ENCODE measurements at regions not wholly inside any gene's neighbourhood (a gene's known extent, or its start where the extent isn't known, plus 50 kb on each side); places are given as distances from the start of the nearest gene placed in this dataset.

GRCh38 chr7:38025815-38026214, 105.4 kb downstream of the EPDR1 start:
- WGBS, 5 donors = 92 to 97% (median 95%) methylated on average over 1 of the region's 1 CpG
- TF ChIP-seq EP300 (IDR thresholded peaks at IDR 0.05) = no peak
- no peak for TF ChIP-seq CTCF (IDR thresholded peaks at IDR 0.05)
- TF ChIP-seq POLR2A (IDR thresholded peaks at IDR 0.05) = no peak
- TF ChIP-seq POLR2AphosphoS5 (IDR thresholded peaks at IDR 0.05) = no peak

GRCh38 chr7:38027884-38028455, 107.5 kb downstream of the EPDR1 start:
- Histone ChIP-seq H3K27ac (no peak overlapping the region), H3K4me3 (no peak overlapping the region), H3K9me3 (no peaks in the 10 kb centered on the region), H3K27me3 (no peaks in the 10 kb centered on the region), H3K4me1 (no peaks in the 10 kb centered on the region), H3K36me3 (no peaks in the 10 kb centered on the region)
- 73 to 85% (median 78%) methylated on average over 4 of the region's 4 CpGs for WGBS, 5 donors
- intact Hi-C loops (cut with DNase I; ENCODE audit: low total_unique reads) = no loop called here
- DNase-seq = no peak
- TF ChIP-seq CTCF (IDR thresholded peaks at IDR 0.05) (no peak), EP300 (IDR thresholded peaks at IDR 0.05) (no peak), POLR2AphosphoS5 (IDR thresholded peaks at IDR 0.05) (no peak), POLR2A (IDR thresholded peaks at IDR 0.05) (no peak)

More at GRCh38 chr7:38025815-38026214, 105.4 kb downstream of the EPDR1 start:
- Histone ChIP-seq H3K4me1 (no peaks in the 10 kb centered on the region), H3K27me3 (no peaks in the 10 kb centered on the region), H3K9me3 (no peaks in the 10 kb centered on the region), H3K36me3 (no peaks in the 10 kb centered on the region), H3K27ac (no peak overlapping the region), H3K4me3 (no peak overlapping the region)
- intact Hi-C loops (cut with DNase I; ENCODE audit: low total_unique reads) = no loop called here
- no peak for DNase-seq

- intact Hi-C loops (cut with DNase I; ENCODE audit: low total_unique reads) = no loop called here
- no peaks in the 10 kb centered on the region for H3K4me1 ChIP-seq
- no peak for DNase-seq
- no peaks in the 10 kb centered on the region for H3K9me3 ChIP-seq
- H3K27ac ChIP-seq = no peak overlapping the region
- TF ChIP-seq POLR2AphosphoS5 (IDR thresholded peaks at IDR 0.05) = no peak
- no peak for TF ChIP-seq POLR2A (IDR thresholded peaks at IDR 0.05)
- no peak for TF ChIP-seq EP300 (IDR thresholded peaks at IDR 0.05)
- TF ChIP-seq CTCF (IDR thresholded peaks at IDR 0.05) = no peak
- H3K4me3 ChIP-seq = no peak overlapping the region
- H3K36me3 ChIP-seq = no peaks in the 10 kb centered on the region
- no peaks in the 10 kb centered on the region for H3K27me3 ChIP-seq
- 61 to 73% (median 69%) methylated on average over 5 of the region's 5 CpGs for WGBS, 5 donors
Observed at GRCh38 chr7:38034062-38034908, 113.8 kb downstream of the EPDR1 start.

- DNase-seq = no peak
- no peaks in the 10 kb centered on the region for H3K27me3 ChIP-seq
- H3K9me3 ChIP-seq = no peaks in the 10 kb centered on the region
- intact Hi-C loops (cut with DNase I; ENCODE audit: low total_unique reads) = no loop called here
- H3K4me3 ChIP-seq = no peak overlapping the region
- 81 to 87% (median 84%) methylated on average over 4 of the region's 4 CpGs for WGBS, 5 donors
- no peak for TF ChIP-seq CTCF (IDR thresholded peaks at IDR 0.05)
- TF ChIP-seq POLR2A (IDR thresholded peaks at IDR 0.05) = no peak
- TF ChIP-seq POLR2AphosphoS5 (IDR thresholded peaks at IDR 0.05) = no peak
- no peak for TF ChIP-seq EP300 (IDR thresholded peaks at IDR 0.05)
- H3K27ac ChIP-seq = no peak overlapping the region
- no peaks in the 10 kb centered on the region for H3K4me1 ChIP-seq
- no peaks in the 10 kb centered on the region for H3K36me3 ChIP-seq
Observed at GRCh38 chr7:38040831-38041230, 120.4 kb downstream of the EPDR1 start.

All from stomach (tissue), 8 donors.